HUDEP-2 (cell line): ENCODE measurements at regions not wholly inside any gene's neighbourhood (a gene's known extent, or its start where the extent isn't known, plus 50 kb on each side); places are given as distances from the start of the nearest gene placed in this dataset.
"Not testable (repeated sequence)": the region's sequence is repeated elsewhere in the genome, so short reads cannot be mapped to it uniquely, and the experiment has no call there.

Source experiments
- DNase-seq, 76 experiments: peaks; one replicate each; lab custom pipeline; 2025; ENCODE audit not compliant: unreplicated experiment in 76 of 76; lab: John Stamatoyannopoulos, UW

- not testable (repeated sequence) for DNase-seq
Observed at GRCh38 chr17:45585794-45586650, 95.5 kb upstream of the PLEKHM1 start.

DNA sequence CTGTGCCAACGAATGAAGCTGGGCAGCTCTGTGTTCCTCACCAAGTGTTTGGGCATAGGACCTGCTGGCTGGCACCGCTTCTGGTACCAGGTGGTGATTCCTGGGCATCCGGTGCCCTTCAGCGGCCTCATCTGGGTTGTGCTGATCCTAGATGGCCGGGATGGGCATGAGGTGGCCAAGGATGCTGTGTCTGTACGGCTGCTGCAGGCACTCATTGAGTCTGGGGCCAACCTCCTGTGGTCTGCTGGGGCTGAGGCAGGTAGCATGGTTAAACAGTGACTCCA is 96.1 kb upstream of the PLEKHM1 start:
- DNase-seq: not testable (repeated sequence)

GRCh38 chr17:45592433-45592923 is 102.0 kb upstream of the PLEKHM1 start:
- DNase-seq: not testable (repeated sequence)

DNA sequence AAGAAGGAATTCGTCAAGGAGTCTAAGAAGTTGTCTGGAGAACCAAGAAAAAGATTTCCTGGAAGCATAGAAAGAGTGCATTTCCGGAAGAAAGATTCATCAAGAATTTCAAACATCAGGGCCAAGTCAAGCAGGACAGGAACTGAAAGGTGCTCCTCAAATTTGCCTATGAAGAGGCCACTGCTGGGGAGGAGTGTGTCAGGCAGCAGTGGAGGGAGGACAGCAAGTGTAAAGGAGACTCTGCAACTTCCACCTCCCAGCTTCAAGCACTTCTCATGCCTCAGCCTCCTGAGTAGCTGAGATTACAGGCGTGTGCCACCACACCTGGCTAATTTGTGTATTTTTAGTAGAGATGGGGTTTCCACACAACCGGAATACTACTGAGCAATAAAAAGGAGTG is 105.8 kb upstream of the PLEKHM1 start:
- DNase-seq: not testable (repeated sequence)

DNA sequence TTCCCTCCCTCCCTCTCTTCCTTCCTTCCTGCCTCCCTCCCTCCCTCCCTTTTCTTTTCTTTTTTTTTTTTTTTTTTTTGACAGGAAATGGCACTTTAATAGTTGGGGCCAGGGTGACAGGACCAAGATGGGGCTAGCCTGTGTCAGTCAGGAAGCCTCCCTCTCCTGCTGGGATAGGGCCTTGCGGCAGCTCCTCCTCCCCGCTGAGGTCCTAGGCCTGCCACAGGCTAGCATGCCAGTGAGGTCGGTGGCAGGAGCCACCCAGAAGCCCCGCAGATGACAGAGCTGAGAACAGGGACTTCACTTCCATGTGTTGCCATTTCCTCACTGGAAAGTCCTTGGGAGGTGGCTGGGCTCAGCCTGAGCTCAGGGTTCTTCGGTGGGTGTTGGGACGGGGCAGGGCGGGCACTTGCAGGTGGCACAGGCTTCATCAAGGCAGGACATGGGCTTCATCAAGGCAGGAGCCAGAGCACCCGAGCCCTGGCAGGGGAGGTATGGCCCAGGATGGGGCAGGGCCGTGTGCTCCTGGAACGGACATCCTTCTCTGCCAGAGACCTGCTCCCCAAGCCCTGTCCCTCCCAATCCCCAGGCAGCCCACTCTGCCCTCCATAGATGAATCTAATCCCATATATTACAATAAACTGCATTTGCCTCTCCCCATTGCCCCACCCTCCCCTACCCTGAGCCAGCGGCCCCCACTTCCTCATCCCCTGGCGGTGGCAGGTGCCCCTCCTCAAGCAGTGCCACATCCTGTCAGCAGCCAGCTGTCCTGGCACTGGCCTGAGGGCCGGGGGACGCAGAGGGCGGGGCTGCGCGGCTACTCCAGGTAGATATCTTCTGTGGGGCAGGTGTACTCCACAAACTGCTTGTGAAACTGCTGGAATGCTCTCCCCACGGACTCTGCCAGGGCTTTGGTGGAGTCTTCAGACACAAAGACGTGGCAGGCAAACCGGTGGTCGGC is 109.8 kb upstream of the PLEKHM1 start:
- DNase-seq: not testable (repeated sequence)

- not testable (repeated sequence) for DNase-seq
Observed at GRCh38 chr17:45601013-45601412, 110.5 kb upstream of the PLEKHM1 start.

DNA sequence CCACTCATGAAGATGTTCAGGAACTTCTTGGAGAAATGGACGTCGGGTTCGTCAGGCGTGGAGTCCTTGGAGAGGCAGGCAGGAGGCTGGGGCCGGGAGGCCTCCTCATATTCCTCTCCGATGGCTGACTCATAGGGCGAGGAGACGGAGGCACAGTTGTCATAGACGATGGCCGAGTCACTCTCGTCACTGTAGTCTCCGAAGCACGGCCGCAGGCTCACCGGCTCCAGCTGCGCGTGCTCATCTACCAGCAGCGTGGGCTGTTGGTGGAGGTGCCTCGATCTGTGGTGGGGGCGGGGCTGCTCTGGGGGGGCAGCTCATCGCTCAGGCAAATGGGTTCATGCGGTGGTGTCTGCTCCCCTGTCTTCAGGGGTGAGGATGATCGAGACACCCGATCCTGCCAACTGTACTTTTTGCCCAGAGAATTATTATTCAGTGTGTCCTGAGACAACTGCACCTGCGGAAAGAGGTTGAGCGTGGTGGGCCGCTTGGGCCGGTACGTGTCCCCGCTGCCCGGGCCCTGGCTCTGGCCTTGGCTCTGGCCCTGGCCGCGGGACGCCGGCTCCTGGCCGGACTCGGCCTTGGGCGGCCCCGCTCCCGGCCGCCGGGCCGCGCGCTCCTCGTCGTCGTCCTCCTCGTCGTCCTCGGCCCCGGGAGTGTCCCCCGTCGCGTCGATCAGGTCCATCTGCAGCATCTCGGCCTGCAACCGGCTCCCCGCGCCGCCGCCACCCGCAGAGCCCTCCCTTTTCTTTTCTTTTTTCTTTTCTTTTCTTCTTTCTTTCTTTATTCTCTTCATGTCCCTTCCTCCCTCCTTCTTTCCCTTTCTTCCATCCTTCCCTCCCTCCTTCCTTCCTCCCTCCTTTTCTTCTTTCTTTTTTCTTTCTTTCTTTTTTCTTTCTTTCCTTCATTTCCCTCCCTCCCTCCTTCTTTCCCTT is 111.4 kb upstream of the PLEKHM1 start:
- not testable (repeated sequence) for DNase-seq

DNA sequence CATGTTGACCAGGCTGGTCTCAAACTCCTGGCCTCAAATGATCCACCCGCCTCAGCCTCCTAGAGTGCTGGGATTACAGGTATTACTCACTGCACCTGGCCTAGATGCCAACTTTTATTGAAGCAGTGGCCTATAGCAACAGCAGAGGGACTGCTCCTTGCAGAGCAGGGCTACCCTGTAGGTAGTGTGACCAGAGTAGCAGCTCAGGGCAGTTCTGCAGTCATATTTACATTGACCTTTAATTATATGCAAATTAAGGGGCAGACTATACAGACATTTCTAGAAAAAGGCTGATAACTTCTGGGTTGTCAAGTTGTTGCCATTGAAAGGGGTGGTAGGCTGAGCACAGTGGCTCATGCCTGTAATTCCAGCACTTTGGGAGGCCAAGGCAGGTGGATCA is 115.2 kb upstream of the PLEKHM1 start:
- not testable (repeated sequence) for DNase-seq

DNA sequence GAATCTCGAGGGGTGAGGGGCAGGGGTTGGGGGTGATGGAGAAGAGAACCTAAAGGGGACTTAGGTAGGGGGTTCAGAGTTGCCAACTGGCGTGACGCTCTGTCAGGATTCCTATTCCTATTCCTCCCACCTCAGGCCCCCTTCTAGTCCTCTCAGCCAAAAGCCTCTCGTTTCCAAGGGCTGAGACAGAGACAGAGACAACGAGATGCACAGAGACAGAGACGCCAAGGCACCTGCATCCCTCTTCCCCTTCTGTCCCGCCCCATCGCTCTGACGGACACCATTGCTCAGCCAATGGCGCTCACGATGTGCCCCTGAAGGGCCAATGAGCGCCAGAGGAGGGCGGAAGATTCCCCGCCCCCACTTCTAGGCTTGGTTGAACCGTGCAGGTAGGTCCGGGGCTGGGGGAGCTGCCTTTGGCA is 129.5 kb upstream of the PLEKHM1 start:
- not testable (repeated sequence) for DNase-seq

GRCh38 chr17:45620468-45620867 is 129.9 kb upstream of the PLEKHM1 start:
- DNase-seq: not testable (repeated sequence)

DNA sequence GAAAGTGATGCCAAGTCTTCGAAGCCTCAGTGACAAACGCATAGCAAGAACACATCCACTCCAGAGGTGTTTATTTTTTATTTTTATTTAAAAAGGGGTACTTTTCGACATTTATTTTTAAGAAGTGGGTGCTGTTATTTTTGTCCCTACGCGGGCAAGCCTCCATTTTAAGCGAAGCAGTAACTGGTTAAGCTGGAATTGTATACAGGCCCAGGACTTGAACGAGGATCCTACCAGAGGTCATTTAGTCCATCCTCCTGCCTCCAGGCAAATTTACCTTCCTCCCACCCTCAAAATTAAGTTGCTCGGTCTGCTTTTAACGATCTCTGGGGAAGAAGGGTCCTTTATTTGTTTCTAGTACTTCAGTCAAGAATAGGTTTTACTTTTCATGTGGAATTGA is 130.6 kb upstream of the PLEKHM1 start:
- DNase-seq: not testable (repeated sequence)

GRCh38 chr17:45622295-45622694 is 131.8 kb upstream of the PLEKHM1 start:
- DNase-seq: not testable (repeated sequence)

DNA sequence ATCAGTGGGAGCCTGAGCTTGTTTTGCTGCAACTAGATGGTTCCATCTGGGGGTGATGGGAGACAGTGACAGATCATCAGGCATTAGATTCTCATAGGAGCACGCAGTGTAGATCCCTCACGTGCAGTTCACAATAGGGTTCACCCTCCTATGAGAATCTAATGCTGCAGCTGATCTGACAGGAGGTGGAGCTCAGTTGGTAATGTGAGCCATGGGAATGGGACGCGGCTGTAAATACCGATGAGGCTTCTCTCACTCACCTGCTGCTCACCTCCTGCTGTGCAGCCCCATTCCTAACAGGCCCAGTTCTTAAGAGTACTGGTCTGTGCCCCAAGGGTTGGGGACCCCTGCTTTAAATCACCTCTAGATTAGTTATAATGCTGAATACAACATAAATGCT is 137.5 kb upstream of the PLEKHM1 start:
- DNase-seq: no peak

DNA sequence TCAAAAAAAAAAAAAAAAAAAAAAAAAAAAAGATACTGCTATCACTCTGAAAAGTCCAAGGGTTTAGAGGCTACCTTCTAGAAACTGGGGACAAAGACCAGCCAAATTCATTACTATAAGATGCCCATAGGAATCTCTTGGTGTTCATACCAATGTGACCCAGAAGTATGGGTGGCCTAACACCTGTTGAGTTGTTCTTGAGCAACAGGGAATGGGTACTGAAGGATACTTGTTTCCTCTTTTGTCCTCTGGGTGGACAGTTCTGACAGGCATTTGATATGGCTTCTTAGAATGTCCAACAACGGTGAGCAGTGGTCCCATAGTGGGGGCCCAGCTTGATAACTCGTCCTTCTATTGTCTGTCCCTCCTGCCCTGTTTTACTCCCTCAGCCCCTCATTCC is 141.4 kb upstream of the PLEKHM1 start:
- no peak for DNase-seq

- DNase-seq: no peak
Observed at GRCh38 chr17:45639297-45639849, 144.7 kb upstream of the CRHR1 start.

DNA sequence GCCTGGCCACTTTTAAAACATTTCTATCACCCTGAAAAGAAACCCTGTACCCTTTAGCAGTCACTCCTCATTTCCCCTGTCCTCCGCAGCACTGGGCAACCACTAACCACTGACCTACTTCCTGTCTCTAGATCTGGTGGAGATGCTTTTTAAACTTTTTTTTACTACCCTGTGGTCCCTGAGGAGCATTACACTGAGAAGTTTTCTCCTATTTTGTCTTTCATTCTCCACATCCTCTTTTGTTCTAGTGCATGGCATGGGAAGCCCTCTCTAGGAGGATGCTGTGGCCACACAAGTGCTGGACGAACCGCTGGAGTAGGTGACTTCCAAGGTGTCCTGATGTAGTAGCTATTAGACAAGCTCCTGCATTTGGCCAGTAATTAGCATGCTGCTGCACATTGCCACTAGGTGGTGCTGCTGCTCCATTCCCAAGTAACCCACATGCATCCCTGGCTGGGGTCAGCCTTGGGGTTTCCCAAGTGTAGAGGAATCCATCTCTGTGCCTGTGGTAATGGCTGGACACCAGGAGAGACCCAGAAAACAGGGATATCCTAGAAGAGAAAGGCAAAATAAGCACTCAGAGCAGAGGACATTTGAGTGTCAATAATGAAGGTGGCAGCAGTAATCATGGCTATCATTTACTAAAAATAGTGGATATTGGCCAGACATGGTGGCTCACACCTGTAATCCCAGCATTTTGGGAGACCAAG is 143.8 kb upstream of the CRHR1 start:
- DNase-seq: no peak

- no peak for DNase-seq
Observed at GRCh38 chr17:45641541-45641940, 142.6 kb upstream of the CRHR1 start.

DNA sequence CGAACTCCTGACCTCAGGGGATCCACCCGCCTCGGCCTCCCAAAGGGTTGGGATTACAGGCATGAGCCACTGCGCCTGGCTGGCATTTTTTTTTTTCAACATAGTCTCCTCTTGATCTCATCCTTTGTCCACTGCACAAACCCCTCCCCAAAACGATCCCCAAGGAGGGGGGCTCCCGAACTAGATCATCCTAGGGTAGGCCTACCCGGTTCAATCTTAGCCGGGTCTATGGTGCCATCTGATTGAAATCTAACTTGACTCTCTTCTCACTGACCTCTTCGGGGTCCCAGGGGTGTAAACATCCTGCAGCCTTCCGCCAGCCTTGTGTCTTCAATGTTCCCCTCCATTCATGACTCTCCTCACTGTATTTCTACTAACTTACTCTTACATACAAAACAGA is 140.5 kb upstream of the CRHR1 start:
- DNase-seq: no peak

GRCh38 chr17:45644637-45645036 is 139.5 kb upstream of the CRHR1 start:
- not testable (repeated sequence) for DNase-seq
